Right lobe of liver (tissue), 6 donors: ENCODE measurements at regions not wholly inside any gene's neighbourhood (a gene's known extent, or its start where the extent isn't known, plus 50 kb on each side); places are given as distances from the start of the nearest gene placed in this dataset.

ENCODE experiments used
- ATAC-seq, 4 donors: fragments of 200-7000 bp; cut with Tn5 transposase; one replicate each; pipeline ENCODE4 v1.9.1; 2020; ENCODE audit warnings: mild to moderate bottlenecking in 4 of 4, moderate library complexity in 4 of 4
- DNase-seq, 3 donors: peaks; one replicate each; pipeline ENCODE4 v3.0.0-alpha.2; 2020
- H3K27ac ChIP-seq, 3 donors: fragments of 200-600 bp; one replicate each; pipeline ENCODE4 v1.8.0; 2022
- H3K27me3 ChIP-seq, 2 donors: fragments of 200-600 bp; one replicate each; pipeline ENCODE4 v1.8.0; 2022
- H3K36me3 ChIP-seq, 4 donors: fragments of 200-600 bp; sonication (generic) in 1 of 4; one replicate each; pipeline versions ENCODE4 v1.5.1 to v1.8.0; 2017 to 2022; ENCODE audit warnings: control low read depth in 1 of 4
- H3K4me1 ChIP-seq, 4 donors: fragments of 200-600 bp; sonication (generic) in 1 of 4; one replicate each; pipeline versions ENCODE4 v1.5.1 to v1.8.0; 2017 to 2022; ENCODE audit warnings: control low read depth in 1 of 4
- H3K4me3 ChIP-seq, 3 donors: fragments of 200-600 bp; one replicate each; pipeline ENCODE4 v1.8.0; 2022
- H3K9me3 ChIP-seq, 4 donors: fragments of 200-600 bp; sonication (generic) in 1 of 4; one replicate each; pipeline versions ENCODE4 v1.5.1 to v1.8.0; 2017 to 2022; ENCODE audit warnings: control low read depth in 1 of 4
- POLR2A ChIP-seq: fragments of 450-650 bp; IDR thresholded peaks from one replicate; pipeline ENCODE4 v1.6.1; 2017; ENCODE audit warnings: antibody characterized with exemption, mild to moderate bottlenecking
- WGBS: methylation state at CpG from one replicate; pipeline ENCODE4 v1.1.6; 2018; ENCODE audit warnings: low coverage, low lambda C conversion rate; ENCODE audit not compliant: insufficient coverage; ENCODE audit errors: missing lambda C conversion rate; 5-methylcytosine and 5-hydroxymethylcytosine counted together
- intact Hi-C, 2 donors: fragments of 100-400 bp; cut with DNase I; formaldehyde crosslinking; loops; one replicate each; pipeline versions ENCODE4 v1.11.2 to v1.14.1; 2022
- TF ChIP-seq, protein P1 (sequence below), 4 donors: fragments of 200-600 bp in 3 of 4; fragments of 450-650 bp in 1 of 4; IDR thresholded peaks; one replicate each; pipeline versions ENCODE4 v1.5.1 to v1.8.0; 2016 to 2022; ENCODE audit warnings: antibody characterized with exemption in 4 of 4, mild to moderate bottlenecking in 2 of 4
- donor health status: DM: no; HTN: yes; CAD: no.
- donor health status: DM: no; HTN: no; CAD: no.
- donor health status: DM: no; HTN: no; CAD: no.
- donor health status: DM: no; HTN: yes; CAD: no.
- donor health status: DM: no; HTN: yes; CAD: no.

DNA sequence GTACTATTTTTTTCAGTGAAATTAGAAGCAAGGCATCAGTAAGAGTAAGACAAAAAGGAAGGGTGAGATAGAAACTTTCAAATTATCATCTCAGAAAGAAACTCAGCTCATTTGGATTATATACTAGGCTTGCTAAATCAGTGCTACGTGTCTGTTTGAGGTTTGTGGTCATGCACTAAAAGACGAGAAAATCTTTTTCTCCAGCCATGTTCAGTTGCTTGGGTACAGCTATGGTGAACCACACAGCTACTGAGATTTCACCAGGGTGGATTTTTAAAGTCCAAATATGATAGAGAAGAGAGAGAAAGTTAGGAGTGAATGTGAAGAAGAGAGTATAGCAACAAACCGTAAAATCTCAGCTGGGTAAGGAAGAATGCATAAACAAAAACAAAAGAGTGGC is 161.6 kb downstream of the PTH2R start:
- H3K4me1 ChIP-seq, result no peaks in the 10 kb centered on the region
- H3K27me3 ChIP-seq, result no peaks in the 10 kb centered on the region
- intact Hi-C loops, result no loop called here
- no peak for TF ChIP-seq POLR2A
- TF ChIP-seq, protein P1, sequence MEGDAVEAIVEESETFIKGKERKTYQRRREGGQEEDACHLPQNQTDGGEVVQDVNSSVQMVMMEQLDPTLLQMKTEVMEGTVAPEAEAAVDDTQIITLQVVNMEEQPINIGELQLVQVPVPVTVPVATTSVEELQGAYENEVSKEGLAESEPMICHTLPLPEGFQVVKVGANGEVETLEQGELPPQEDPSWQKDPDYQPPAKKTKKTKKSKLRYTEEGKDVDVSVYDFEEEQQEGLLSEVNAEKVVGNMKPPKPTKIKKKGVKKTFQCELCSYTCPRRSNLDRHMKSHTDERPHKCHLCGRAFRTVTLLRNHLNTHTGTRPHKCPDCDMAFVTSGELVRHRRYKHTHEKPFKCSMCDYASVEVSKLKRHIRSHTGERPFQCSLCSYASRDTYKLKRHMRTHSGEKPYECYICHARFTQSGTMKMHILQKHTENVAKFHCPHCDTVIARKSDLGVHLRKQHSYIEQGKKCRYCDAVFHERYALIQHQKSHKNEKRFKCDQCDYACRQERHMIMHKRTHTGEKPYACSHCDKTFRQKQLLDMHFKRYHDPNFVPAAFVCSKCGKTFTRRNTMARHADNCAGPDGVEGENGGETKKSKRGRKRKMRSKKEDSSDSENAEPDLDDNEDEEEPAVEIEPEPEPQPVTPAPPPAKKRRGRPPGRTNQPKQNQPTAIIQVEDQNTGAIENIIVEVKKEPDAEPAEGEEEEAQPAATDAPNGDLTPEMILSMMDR (IDR thresholded peaks at IDR 0.05), result no peak
- 23% methylated on average over 3 of the region's 3 CpGs for WGBS
- ATAC-seq (no peak), DNase-seq (no peak)
- no peak overlapping the region for H3K4me3 ChIP-seq
- no peaks in the 10 kb centered on the region for H3K36me3 ChIP-seq
- H3K9me3 ChIP-seq, result no peaks in the 10 kb centered on the region
- H3K27ac ChIP-seq, result no peak overlapping the region

DNA sequence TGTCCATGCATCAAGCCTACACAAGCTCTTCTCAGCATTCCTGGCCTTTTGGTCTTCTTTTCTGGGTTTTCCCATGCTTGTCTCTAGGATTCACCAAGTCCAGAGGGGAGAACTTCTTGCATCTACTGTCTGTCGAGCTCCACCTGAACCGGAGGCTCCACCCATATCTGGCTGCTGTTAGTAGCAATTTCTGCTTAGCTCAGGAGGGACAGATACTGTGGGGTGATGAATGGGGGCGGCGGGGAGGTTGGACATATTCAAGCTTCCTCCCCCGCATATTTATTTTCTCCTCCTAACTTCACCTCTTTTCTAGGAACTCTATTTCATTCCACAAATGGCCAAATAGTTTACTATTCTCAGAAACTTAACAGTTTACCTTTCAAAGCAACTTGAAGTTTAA is 163.5 kb downstream of the PTH2R start:
- Histone ChIP-seq H3K27me3 (no peaks in the 10 kb centered on the region), H3K27ac (no peak overlapping the region), H3K4me3 (no peak overlapping the region), H3K36me3 (no peaks in the 10 kb centered on the region), H3K9me3 (no peaks in the 10 kb centered on the region), H3K4me1 (no peaks in the 10 kb centered on the region)
- intact Hi-C loops, result no loop called here
- ATAC-seq, result no peak
- 39% methylated on average over 4 of the region's 5 CpGs for WGBS
- DNase-seq, result no peak
- TF ChIP-seq, protein P1 (IDR thresholded peaks at IDR 0.05), result no peak
- TF ChIP-seq POLR2A, result no peak

DNA sequence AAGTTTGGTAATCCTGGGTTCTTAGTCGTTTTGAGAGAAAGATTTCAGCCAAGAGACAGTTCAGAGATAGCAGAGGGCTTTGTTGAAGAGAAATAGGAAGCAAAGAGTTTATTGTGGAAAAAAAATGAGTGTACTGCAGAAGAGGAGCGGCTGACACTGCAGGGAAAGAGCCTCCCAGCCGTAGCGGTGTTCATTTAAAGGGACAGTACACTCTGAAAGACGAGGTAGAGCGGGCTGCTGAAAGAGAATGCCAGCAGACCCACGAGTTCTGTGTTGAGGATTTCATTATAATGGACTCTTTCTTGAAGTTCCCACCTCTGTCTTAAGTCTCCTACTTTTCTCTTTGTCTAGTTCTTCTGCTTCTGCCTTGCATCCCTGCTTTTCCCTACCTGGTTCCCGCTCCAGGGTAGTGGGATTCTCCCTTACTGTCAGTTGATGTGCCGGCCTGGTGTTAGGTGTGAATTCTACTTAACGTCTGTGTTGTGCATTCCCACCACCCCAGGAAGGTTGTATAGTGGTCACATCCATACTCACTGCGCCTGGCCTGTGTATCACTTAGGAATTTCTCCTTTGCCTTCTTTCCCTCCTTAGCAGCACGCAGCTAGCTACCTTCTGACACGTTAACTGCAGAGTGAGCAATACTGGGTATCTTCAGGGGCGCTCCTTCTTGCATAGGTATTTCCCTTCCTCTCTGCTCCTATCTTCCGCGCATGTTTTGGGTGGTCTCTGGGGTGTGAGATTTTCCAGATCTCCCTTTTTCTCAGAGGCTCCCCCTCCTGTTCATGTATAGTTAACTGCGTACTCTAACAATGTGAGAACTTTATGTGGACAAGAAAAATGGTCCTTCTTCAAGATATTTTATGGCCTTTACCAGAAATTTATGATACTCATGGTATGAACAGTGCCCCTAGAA is 164.5 kb downstream of the PTH2R start:
- Histone ChIP-seq H3K27ac (no peak overlapping the region), H3K4me3 (no peak overlapping the region), H3K36me3 (no peaks in the 10 kb centered on the region), H3K4me1 (no peaks in the 10 kb centered on the region), H3K27me3 (no peaks in the 10 kb centered on the region), H3K9me3 (no peaks in the 10 kb centered on the region)
- intact Hi-C loops, result no loop called here
- WGBS, result 28% methylated on average over 14 of the region's 17 CpGs
- DNase-seq (no peak), ATAC-seq (no peak)
- TF ChIP-seq POLR2A, result no peak
- TF ChIP-seq, protein P1 (IDR thresholded peaks at IDR 0.05), result no peak

DNA sequence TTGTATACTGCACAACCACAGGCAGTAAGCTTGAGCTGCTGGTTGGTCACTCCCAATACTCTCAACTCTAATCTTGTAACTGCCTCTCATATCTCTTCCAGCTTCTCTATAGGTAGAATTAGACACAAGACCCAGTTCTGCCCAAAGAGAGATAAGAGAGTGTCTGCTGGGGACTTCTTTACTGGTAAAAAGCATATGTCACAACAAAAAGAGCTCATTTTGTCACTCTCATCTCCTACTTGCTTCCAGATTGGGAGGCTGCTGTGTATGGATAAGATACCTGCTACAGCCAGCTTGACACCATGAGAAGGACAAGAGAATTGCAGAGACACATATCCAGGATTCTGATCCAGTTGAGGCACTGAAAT is 165.2 kb downstream of the PTH2R start:
- Histone ChIP-seq H3K4me1 (no peaks in the 10 kb centered on the region), H3K27me3 (no peaks in the 10 kb centered on the region), H3K9me3 (no peaks in the 10 kb centered on the region), H3K4me3 (no peak overlapping the region), H3K36me3 (no peaks in the 10 kb centered on the region), H3K27ac (no peak overlapping the region)
- intact Hi-C loops, result no loop called here
- no peak for ATAC-seq
- TF ChIP-seq, protein P1 (IDR thresholded peaks at IDR 0.05), result no peak
- no peak for TF ChIP-seq POLR2A
- DNase-seq, result no peak
